ENCODE measurements at regions not wholly inside any gene's neighbourhood (a gene's known extent, or its start where the extent isn't known, plus 50 kb on each side); places are given as distances from the start of the nearest gene placed in this dataset.
A peak's percentile ranks its signal among the peaks of the same experiment; 100 is the strongest.

- no peak for DNase-seq (ENCODE audit: low read depth)
Measured at GRCh38 chr1:189874715-189875435, 602.8 kb downstream of the BRINP3 start.

DNA sequence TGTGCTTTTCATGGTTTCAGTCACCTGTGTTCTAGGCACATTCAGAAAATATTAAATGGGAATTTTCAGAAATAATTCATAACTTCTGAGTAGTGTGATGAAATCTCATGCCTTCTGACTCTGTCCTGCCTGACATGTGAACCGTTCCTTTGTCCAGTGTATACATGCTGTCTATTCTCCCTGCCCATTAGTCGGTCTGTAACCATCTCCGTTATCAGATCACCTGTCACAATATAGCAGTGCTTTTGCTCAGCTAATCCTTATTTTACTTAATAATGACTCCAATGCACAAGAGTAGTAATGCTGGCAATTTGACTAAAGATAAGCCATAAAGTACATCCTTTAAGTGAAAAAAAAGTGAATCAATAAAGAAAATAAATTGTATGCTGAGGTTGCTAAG, 597.5 kb downstream of the BRINP3 start:
- no peak for DNase-seq (ENCODE audit: low read depth)

DNA sequence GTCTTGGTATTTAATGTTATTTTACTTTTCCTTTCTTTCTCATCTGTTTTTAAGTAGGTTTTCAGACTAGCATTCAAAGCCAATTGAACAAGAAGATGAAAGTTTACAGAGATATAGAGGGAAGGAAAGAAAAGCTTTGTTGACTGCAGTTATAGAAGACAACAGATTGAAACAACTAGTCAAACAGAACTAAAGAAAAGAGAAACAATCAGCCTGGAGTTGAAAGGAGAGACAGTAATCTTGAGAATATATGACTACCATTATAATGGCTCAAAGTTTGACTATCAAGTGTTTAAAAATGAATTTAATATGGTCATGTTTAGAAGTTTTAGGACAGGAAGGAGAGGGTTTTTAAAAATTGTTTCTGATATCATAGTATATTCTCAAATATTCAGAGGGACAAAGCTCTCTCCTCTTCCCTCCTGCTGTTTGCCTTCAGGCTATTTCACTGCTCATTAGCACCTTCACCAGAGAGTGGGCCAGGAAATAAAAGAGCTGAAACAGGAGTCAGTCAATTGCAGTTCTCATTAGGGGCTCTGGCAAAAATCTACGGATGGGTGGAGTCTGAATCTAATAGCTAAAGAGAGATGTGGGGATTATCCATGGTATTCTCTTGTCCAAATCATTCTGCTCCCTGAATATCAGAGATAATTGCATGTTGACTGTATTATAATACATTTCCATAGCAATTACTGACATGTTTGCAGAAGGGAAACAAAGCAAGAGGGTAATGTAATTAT, 577.8 kb downstream of the BRINP3 start:
- DNase-seq (ENCODE audit: low read depth): no peak

DNA sequence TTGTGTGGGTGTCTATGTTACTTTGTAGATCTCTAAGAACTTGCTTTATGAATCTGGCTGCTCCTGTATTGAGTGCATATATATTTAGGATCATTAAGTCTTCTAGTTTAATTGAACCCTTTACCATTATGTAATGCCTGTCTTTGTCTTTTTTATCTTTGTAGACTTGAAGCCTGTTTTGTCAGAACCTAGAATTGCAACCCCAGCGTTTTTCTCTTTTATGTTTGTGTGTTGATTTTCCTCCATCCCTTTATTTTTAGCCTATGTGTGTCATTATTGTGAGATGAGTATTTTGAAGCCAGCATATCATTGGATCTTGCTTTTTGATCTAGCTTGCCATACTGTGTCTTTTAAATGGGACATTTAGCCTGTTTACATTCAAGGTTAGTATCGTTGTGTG, 573.2 kb downstream of the BRINP3 start:
- no peak for DNase-seq (ENCODE audit: low read depth)

- DNase-seq (ENCODE audit: low read depth): no peak
Measured at GRCh38 chr1:189908113-189908512, 569.6 kb downstream of the BRINP3 start.

DNA sequence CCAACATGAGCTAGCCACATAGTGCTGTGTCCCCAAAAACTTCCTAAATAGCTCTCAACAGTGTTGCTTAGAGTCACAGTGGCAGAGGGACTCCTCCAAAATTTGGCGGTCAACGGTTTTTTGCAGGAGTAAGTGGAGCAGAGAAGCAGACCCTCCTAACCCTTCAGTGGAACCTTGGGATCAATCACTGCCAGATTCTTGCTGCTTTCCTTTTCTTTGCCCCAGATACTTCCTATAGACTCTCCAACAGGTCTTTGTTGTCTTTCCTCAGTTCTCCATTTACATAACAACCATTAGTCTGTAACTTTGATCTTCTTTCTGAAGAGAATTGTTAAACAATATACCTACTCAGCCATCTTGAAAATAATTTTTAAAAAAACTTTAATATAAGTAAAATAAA, 556.1 kb downstream of the BRINP3 start:
- DNase-seq (ENCODE audit: low read depth): no peak

DNA sequence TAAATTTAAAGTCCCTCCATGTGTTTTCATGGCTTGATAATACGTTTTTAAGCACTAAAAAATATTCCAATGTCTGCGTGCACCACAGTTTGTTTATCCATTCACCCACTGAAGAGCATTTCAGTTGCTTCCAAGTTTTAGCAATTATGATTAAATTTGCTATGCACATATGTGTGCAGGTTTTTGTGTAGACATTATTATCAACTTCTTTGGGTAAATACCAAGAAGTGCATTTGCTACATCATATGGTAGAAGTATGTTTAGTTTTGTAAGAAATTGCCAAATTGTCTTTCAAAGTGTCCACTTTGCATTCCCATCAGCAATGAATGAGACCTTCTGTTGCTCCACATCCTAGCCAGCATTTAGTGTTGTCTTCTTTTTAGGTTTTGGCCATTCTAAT, 550.0 kb downstream of the BRINP3 start:
- no peak for DNase-seq (ENCODE audit: low read depth)

GRCh38 chr1:189929501-189930099, 548.1 kb downstream of the BRINP3 start:
- DNase-seq (ENCODE audit: low read depth): no peak

DNA sequence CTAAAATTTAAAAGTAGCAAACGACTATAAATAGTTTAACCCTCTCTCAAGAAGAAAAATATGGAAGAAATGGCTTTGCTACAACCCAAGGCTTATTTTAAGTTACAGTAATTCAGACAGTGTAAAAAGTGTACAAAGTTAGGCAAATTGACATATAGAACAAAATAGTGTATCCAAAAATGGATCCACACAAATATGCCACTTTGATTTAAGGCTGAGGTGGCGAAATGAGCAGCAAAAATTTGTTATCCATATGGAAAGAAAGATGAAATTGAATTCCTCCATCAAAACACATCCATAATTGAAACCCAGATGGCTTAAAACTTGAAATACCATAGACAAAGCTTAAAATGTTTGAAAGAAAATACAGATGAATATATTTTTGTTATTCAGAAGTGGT, 540.8 kb downstream of the BRINP3 start:
- DNase-seq (ENCODE audit: low read depth): no peak

DNA sequence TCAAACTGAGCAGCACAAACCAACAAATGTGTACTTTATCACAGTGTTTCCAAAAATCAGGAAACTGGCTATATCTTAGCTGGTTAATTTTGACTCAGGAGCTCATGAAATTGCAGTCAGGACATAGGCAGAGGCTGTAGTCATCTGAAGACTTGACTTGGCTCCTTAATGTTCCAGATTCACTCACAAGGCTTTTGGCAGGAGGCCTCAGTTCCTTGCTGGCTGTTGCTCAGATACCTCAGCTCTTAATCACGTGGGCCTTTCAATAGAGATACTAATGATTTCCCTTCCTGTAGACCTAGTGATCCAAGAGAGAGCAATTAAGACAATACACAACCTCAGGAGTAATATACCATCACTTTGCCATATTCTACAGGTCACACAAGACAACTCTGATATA, 537.7 kb downstream of the BRINP3 start:
- DNase-seq (ENCODE audit: low read depth): peak; percentile 57

DNA sequence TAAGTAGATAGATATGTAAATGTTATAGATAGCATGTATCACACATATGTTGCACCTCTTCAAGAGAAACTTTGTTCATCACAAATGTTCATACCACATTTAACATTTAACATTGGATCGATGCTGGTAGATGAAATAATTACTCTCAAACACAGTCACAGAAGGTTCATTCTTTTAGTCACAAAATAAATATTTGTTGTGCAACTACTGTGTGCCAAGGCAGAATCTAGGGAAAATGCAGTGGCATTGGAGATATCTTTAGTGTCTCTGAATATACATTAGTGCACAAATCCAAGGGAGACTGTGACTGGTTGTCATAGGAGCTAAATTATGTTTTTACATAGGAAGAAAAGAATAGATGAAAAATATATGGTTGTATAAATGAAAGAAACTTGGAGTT, 535.7 kb downstream of the BRINP3 start:
- DNase-seq (ENCODE audit: low read depth): no peak

DNA sequence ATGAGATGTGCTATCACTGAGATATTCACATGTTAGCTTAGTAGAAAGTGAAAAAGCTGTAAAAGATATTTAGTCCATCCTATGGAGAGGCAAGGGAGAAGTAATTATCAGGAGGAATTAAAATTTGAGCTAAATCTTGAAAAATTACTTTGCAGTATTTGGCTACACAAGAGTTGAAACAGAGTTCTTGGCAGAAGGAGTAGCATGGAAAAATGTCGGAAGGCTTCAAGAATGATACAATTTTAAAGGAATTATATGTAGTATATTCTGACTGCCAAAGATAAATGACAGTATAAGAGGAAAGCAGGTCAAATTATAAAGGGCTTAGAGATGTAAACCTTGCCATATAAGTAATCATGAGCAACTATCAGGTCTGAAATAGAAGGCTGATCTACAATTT, 518.9 kb downstream of the BRINP3 start:
- DNase-seq (ENCODE audit: low read depth): no peak

DNA sequence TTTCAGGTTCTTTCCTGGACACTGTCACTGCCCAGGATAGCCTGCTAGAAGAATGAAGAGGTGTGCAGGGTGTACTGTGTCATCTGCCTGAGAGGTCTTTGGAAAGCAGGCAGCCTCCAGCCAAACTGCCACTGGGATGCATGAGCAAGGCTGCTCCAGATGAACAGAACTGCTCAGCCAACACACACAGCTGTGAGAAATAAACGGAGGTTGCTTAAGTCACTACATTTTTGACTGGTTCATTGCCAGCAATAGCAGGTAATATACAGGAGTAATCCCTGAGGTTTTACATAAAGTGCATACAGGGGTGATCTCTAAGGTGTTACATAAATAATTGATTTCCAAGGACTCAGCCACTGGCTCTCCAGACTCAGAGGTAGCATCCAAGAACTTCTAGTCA, 516.9 kb downstream of the BRINP3 start:
- DNase-seq (ENCODE audit: low read depth): no peak

GRCh38 chr1:189962181-189962580, 515.5 kb downstream of the BRINP3 start:
- DNase-seq (ENCODE audit: low read depth): peak; percentile 89

DNA sequence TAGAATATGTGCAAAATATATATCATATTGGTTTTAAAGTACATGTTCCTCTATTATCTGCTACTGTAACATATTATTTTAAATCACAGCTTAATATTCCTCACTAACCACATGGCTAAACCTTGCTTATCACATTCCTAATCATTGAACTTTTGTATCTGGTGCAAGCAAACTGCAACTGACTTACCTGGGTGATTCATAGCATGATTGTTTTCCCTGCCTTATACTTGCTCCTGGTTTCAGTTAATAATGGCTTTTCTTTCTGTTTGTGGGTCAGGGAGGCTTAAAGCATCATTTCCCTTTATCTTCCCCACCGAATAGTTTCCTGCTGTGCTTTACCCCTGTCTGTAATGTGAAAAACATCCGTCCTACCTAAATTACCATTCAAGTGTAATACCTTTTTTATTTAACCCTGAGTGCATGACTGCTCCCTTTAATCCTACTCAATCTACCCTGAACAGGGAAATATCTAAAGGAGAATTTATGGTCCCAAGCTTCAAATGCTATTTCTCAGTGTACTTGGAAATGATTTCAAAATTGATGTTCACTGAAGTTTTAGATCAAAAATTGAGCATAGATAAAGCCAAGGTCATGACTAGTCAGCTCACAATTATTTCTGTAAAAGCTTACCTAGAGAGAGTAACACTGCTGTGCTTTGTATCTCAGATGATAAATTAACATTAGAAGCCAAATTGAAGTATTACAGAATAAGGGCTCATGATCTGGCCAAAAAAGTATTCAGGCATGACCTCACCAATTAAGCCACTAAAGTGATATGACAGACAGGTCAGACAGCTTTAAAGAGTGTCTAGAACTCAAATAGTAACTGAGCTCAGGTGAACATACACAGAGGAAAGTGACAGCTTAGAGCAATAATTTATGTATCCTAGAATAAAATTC, 507.1 kb downstream of the BRINP3 start:
- DNase-seq (ENCODE audit: low read depth): no peak

DNA sequence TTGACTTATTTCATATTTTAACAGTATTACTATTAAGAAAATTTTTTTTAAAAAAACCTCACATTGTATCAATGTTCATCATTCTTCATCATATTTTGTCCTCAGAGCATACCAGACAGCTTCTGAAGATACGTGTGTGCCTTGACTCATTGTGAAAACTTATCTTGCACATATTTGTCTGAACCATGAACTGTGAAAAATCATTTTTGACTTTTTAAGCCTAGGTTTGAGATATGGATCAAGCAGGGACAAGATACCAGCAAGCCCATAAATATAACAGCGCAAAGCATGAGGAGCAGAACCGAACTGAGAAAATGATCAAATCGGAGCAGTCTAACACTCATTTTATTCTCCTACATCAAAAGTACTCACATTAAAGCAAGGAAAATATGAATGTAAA, 506.0 kb downstream of the BRINP3 start:
- DNase-seq (ENCODE audit: low read depth): no peak

- DNase-seq (ENCODE audit: low read depth): no peak
Measured at GRCh38 chr1:189977184-189977583, 500.5 kb downstream of the BRINP3 start.

- DNase-seq (ENCODE audit: low read depth): no peak
Measured at GRCh38 chr1:189983166-189983890, 494.3 kb downstream of the BRINP3 start.

- no peak for DNase-seq (ENCODE audit: low read depth)
Measured at GRCh38 chr1:189986516-189986915, 491.1 kb downstream of the BRINP3 start.

GRCh38 chr1:189987509-189987908, 490.2 kb downstream of the BRINP3 start:
- no peak for DNase-seq (ENCODE audit: low read depth)

- DNase-seq (ENCODE audit: low read depth): no peak
Measured at GRCh38 chr1:189992856-189993255, 484.8 kb downstream of the BRINP3 start.

All from iris pigment epithelial cell (primary cell).